Lower leg skin (tissue), 3 donors: ENCODE measurements at regions not wholly inside any gene's neighbourhood (a gene's known extent, or its start where the extent isn't known, plus 50 kb on each side); places are given as distances from the start of the nearest gene placed in this dataset.

Source experiments
- POLR2A ChIP-seq, 2 donors: fragments of 450-650 bp; IDR thresholded peaks; one replicate each; pipeline ENCODE4 v1.6.1; 2016 to 2017; ENCODE audit warnings: antibody characterized with exemption in 2 of 2, mild to moderate bottlenecking in 1 of 2, moderate library complexity in 1 of 2
- TF ChIP-seq, protein P1 (sequence below), 3 donors: fragments of 450-650 bp; IDR thresholded peaks; one replicate each; pipeline ENCODE4 v1.5.1; 2016; ENCODE audit warnings: antibody characterized with exemption in 3 of 3, mild to moderate bottlenecking in 3 of 3, moderate library complexity in 2 of 3

DNA sequence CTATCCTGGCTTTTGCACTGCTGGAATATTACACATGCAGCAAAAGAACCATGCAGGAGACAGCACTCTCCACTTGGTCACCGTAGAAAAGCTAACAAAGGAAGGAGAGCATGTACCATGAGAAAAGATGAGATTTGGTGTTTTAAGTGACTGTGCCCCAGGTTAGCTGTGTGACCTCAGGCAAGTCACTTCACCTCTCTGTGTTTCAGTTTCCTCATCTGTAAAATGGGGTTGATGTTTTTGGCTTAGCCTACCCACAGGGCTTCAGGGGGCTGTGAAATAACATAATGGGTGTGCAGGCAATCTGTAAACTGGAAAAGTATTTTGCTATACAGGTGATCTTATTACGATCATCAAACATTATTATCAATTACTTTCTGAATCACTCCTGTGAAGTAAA is 69.3 kb upstream of the SLC6A11 start:
- TF ChIP-seq, protein P1, sequence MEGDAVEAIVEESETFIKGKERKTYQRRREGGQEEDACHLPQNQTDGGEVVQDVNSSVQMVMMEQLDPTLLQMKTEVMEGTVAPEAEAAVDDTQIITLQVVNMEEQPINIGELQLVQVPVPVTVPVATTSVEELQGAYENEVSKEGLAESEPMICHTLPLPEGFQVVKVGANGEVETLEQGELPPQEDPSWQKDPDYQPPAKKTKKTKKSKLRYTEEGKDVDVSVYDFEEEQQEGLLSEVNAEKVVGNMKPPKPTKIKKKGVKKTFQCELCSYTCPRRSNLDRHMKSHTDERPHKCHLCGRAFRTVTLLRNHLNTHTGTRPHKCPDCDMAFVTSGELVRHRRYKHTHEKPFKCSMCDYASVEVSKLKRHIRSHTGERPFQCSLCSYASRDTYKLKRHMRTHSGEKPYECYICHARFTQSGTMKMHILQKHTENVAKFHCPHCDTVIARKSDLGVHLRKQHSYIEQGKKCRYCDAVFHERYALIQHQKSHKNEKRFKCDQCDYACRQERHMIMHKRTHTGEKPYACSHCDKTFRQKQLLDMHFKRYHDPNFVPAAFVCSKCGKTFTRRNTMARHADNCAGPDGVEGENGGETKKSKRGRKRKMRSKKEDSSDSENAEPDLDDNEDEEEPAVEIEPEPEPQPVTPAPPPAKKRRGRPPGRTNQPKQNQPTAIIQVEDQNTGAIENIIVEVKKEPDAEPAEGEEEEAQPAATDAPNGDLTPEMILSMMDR (IDR thresholded peaks at IDR 0.05): no peak
- TF ChIP-seq POLR2A (IDR thresholded peaks at IDR 0.05): no peak
